ENCODE measurements at regions not wholly inside any gene's neighbourhood (a gene's known extent, or its start where the extent isn't known, plus 50 kb on each side); places are given as distances from the start of the nearest gene placed in this dataset.
"Not testable (repeated sequence)": the region's sequence is repeated elsewhere in the genome, so short reads cannot be mapped to it uniquely, and the experiment has no call there.

DNA sequence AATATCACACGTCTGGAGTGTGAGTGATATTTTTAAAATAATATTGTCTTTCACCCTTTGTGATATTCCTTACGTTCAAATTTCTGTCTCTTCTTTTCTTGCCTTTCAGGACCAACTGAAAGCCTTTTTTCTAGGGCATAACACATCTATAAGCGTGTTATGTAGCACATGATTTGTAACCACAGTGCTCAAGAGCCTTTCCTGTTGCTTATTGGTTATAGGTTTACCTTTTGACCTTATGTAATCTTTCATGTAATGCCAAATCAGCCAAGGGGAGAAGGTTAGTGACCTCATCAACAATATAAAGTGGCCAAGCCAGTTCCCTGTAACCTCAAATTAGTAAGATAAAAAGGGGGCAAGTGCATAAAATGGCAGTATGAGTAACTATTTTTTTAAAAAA is 480.2 kb downstream of the AMY1C start:
- DNase-seq (ENCODE audit: extremely low spot score in 2 of 2): no peak
- no peaks in the 10 kb centered on the region for H3K4me1 ChIP-seq
- no peaks in the 10 kb centered on the region for H3K27me3 ChIP-seq
- intact Hi-C loops (cut with DNase I): no loop called here
- TF ChIP-seq POLR2A (IDR thresholded peaks at IDR 0.05): no peak
- TF ChIP-seq POLR2AphosphoS5 (IDR thresholded peaks at IDR 0.05; ENCODE audit: insufficient read depth in 1 of 2, low read depth in 1 of 2): no peak
- TF ChIP-seq, protein P1, sequence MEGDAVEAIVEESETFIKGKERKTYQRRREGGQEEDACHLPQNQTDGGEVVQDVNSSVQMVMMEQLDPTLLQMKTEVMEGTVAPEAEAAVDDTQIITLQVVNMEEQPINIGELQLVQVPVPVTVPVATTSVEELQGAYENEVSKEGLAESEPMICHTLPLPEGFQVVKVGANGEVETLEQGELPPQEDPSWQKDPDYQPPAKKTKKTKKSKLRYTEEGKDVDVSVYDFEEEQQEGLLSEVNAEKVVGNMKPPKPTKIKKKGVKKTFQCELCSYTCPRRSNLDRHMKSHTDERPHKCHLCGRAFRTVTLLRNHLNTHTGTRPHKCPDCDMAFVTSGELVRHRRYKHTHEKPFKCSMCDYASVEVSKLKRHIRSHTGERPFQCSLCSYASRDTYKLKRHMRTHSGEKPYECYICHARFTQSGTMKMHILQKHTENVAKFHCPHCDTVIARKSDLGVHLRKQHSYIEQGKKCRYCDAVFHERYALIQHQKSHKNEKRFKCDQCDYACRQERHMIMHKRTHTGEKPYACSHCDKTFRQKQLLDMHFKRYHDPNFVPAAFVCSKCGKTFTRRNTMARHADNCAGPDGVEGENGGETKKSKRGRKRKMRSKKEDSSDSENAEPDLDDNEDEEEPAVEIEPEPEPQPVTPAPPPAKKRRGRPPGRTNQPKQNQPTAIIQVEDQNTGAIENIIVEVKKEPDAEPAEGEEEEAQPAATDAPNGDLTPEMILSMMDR (IDR thresholded peaks at IDR 0.05): no peak
- no peaks in the 10 kb centered on the region for H3K9me3 ChIP-seq
- H3K4me3 ChIP-seq: no peak overlapping the region
- H3K27ac ChIP-seq: no peak overlapping the region
- no peaks in the 10 kb centered on the region for H3K36me3 ChIP-seq

GRCh38 chr1:104231676-104232075 is 482.0 kb downstream of the AMY1C start:
- DNase-seq (ENCODE audit: extremely low spot score in 2 of 2): no peak
- Histone ChIP-seq H3K4me1 (no peaks in the 10 kb centered on the region), H3K27ac (no peak overlapping the region), H3K4me3 (no peak overlapping the region), H3K36me3 (no peaks in the 10 kb centered on the region), H3K9me3 (no peaks in the 10 kb centered on the region), H3K27me3 (no peaks in the 10 kb centered on the region)
- intact Hi-C loops (cut with DNase I): no loop called here
- no peak for TF ChIP-seq POLR2A (IDR thresholded peaks at IDR 0.05)
- TF ChIP-seq, protein P1 (IDR thresholded peaks at IDR 0.05): no peak
- no peak for TF ChIP-seq POLR2AphosphoS5 (IDR thresholded peaks at IDR 0.05; ENCODE audit: insufficient read depth in 1 of 2, low read depth in 1 of 2)

DNA sequence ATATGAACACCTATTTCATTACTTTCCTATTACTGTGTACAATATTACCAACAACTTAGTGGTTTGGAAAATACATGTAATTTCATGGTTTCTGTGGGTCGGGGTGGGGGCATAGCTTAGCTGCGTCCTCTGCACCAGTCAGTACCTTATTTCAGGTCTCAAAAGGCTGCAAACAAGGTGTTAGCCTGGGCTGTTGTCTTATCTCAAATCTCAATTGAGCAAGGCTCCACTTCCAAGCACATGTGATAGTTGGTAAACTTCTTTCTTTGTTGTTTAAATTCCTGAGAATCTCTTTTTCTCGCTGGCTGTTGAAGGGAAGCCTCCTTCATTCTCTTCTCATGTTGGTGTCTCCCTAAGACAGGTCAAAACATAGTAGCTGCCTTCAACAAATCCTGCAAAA is 485.4 kb downstream of the AMY1C start:
- no peaks in the 10 kb centered on the region for H3K36me3 ChIP-seq
- no peaks in the 10 kb centered on the region for H3K4me1 ChIP-seq
- TF ChIP-seq, protein P1 (IDR thresholded peaks at IDR 0.05): no peak
- no peak for TF ChIP-seq POLR2AphosphoS5 (IDR thresholded peaks at IDR 0.05; ENCODE audit: insufficient read depth in 1 of 2, low read depth in 1 of 2)
- no peak for TF ChIP-seq POLR2A (IDR thresholded peaks at IDR 0.05)
- intact Hi-C loops (cut with DNase I): no loop called here
- no peaks in the 10 kb centered on the region for H3K27me3 ChIP-seq
- no peak overlapping the region for H3K27ac ChIP-seq
- no peak overlapping the region for H3K4me3 ChIP-seq
- no peak for DNase-seq (ENCODE audit: extremely low spot score in 2 of 2)
- no peaks in the 10 kb centered on the region for H3K9me3 ChIP-seq

GRCh38 chr1:104238991-104239390 is 489.3 kb downstream of the AMY1C start:
- H3K4me3 ChIP-seq: no peak overlapping the region
- H3K27me3 ChIP-seq: no peaks in the 10 kb centered on the region
- H3K36me3 ChIP-seq: no peaks in the 10 kb centered on the region
- intact Hi-C loops (cut with DNase I): no loop called here
- no peak overlapping the region for H3K27ac ChIP-seq
- no peak for DNase-seq (ENCODE audit: extremely low spot score in 2 of 2)
- TF ChIP-seq POLR2A (IDR thresholded peaks at IDR 0.05): no peak
- no peaks in the 10 kb centered on the region for H3K4me1 ChIP-seq
- no peaks in the 10 kb centered on the region for H3K9me3 ChIP-seq

DNA sequence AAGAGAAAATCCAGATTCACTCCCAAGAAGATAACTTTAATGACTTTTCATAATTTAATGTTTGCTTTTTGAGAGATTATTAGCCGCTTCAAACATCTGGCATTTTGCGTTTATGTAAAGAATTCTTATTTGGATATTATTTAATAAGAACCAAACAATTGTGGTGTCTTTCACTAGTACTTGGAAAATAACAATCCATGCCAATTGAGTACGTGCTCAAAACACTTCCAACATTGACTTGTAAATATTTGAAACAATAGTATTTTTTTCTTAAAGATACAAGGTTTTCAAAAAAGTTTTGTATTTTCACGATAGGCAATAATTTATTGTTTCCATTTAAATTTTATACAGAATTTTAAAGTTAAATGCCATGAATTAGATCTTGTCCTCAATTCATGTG is 498.7 kb downstream of the AMY1C start:
- no peaks in the 10 kb centered on the region for H3K27me3 ChIP-seq
- H3K27ac ChIP-seq: no peak overlapping the region
- intact Hi-C loops (cut with DNase I): no loop called here
- TF ChIP-seq, protein P1 (IDR thresholded peaks at IDR 0.05): no peak
- TF ChIP-seq POLR2A (IDR thresholded peaks at IDR 0.05) (no peak), POLR2AphosphoS5 (IDR thresholded peaks at IDR 0.05; ENCODE audit: insufficient read depth in 1 of 2, low read depth in 1 of 2) (no peak)
- no peaks in the 10 kb centered on the region for H3K9me3 ChIP-seq
- H3K36me3 ChIP-seq: no peaks in the 10 kb centered on the region
- DNase-seq (ENCODE audit: extremely low spot score in 2 of 2): no peak
- H3K4me3 ChIP-seq: no peak overlapping the region
- no peaks in the 10 kb centered on the region for H3K4me1 ChIP-seq

GRCh38 chr1:104259481-104259880 is 509.8 kb downstream of the AMY1C start:
- H3K9me3 ChIP-seq: no peaks in the 10 kb centered on the region
- no peak for DNase-seq (ENCODE audit: extremely low spot score in 2 of 2)
- H3K4me1 ChIP-seq: no peaks in the 10 kb centered on the region
- no peaks in the 10 kb centered on the region for H3K27me3 ChIP-seq
- intact Hi-C loops (cut with DNase I): no loop called here
- H3K4me3 ChIP-seq: no peak overlapping the region
- no peaks in the 10 kb centered on the region for H3K36me3 ChIP-seq
- H3K27ac ChIP-seq: no peak overlapping the region
- TF ChIP-seq, protein P1 (IDR thresholded peaks at IDR 0.05): no peak
- TF ChIP-seq POLR2AphosphoS5 (IDR thresholded peaks at IDR 0.05; ENCODE audit: insufficient read depth in 1 of 2, low read depth in 1 of 2) (no peak), POLR2A (IDR thresholded peaks at IDR 0.05) (no peak)

- H3K27ac ChIP-seq; H3K4me1 ChIP-seq; H3K36me3 ChIP-seq; intact Hi-C loops (cut with DNase I); H3K4me3 ChIP-seq; H3K27me3 ChIP-seq; H3K9me3 ChIP-seq; DNase-seq (ENCODE audit: extremely low spot score in 2 of 2): not testable (repeated sequence)
Measured at GRCh38 chr1:104263110-104263509, 513.4 kb downstream of the AMY1C start.
